ENCODE measurements at regions not wholly inside any gene's neighbourhood (a gene's known extent, or its start where the extent isn't known, plus 50 kb on each side); places are given as distances from the start of the nearest gene placed in this dataset.

- no peak for DNase-seq (ENCODE audit: low spot score)
Observed at GRCh38 chr17:69605571-69605970, 191.1 kb downstream of the MAP2K6 start.

DNA sequence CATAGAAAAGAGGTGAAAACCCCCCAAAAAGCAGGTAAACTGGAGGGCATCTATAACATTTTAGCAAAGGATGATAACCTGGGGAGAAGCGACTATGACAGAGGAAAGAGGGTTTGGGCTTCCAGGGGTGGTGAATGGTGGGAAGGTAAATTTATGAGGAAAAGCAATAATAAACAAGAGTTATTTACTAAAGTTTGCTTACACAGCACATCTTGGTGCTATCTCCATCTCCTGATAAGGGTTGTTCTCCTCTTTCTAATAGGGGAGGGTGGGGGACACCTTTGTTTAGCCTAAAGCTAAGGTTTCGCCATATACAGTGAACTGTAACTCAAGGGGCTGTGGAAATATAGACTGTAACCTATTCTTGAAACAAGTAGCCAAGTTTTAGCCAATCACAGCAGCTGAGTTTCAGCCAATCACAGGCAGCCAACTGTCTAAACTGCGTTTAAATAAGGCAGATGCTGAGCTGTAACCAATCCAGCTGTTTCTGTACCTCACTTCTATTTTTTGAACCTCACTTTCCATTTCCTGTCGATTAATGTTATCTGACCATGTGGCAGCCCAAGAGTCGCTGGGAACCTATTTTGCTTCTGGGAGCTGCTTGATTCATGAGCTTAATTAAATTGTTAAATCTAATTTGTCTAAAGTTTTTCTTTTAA, 191.8 kb downstream of the MAP2K6 start:
- DNase-seq (ENCODE audit: low spot score), result no peak

- peak; percentile 83 for DNase-seq (ENCODE audit: low spot score)
Observed at GRCh38 chr17:69607162-69607834, 192.8 kb downstream of the MAP2K6 start.

DNA sequence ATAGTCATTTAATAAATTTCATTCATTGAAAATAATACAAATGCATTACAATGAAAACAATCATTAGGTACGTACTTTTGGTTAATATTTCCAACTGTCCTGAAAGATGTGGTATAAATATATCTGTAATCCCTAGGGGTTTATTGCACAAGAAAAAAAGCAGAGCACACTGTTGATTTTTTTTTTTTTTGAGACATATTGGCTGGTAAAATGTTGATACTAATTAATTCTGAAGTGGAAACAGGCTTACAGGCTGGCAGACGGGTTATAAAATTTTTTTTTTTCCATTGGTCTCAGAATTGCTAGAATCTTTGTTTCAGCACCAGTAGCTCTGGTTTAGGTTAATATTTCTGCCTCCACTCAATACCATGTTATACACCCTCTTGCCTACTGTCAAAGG, 193.6 kb downstream of the MAP2K6 start:
- no peak for DNase-seq (ENCODE audit: low spot score)

- peak; percentile 83 for DNase-seq (ENCODE audit: low spot score)
Observed at GRCh38 chr17:69608808-69609472, 194.4 kb downstream of the MAP2K6 start.

DNA sequence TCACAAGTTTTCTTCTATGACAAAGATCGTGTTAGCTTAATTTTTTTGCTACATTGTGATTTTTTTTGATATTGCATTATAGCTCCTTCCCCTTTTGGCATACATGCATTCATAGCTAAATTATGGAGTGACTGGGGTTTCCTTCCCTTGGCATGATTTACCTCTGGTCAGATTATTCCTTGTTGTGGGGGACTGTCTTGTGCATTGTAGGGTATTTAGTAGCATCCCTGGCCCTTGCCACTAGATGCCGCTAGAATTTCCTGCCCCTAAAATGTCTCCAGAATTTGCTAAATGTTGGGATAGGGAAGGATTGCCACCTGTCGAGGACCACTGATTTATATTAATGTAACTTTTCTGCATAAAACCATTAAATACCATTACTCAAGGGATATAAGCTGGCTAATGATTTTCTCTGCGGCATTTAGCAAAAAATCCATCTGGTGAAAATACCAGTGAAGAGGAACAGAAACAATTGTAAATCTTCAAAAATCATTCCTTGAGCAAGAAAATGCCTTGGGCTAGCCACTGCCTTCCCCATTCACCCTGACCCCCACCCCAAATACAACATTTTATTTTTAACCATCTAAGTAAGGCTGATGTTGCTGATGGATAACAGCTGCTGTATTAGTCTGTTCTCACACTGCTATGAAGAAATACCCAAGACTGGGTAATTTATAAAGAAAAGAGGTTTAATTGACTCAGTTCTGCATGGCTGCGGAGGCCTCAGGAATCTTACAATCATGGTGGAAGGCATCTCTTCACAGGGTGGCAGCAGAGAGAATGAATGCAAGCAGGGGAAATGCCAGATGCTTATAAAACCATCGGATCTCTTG, 195.2 kb downstream of the MAP2K6 start:
- DNase-seq (ENCODE audit: low spot score), result peak; percentile 34

GRCh38 chr17:69620363-69620762, 205.9 kb downstream of the MAP2K6 start:
- no peak for DNase-seq (ENCODE audit: low spot score)

DNA sequence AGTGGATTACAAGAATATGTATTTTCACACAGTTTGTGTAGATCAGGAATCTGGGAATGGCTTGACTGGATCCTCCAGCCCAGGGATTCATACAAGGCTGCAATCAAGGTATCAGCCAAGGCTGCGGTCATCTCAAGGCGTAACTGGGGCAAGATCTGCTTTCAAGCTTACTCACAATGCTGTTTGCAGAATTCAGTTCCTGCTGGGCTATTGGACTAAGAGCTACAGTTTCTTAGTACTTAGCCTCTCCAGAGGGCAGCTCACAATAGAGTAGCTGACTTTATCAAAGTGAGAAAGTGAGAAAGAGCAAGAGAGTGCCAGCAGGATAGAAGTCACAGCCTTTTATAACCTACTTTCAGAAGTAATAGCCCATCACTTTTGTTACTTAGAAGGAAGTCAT, 211.0 kb downstream of the MAP2K6 start:
- no peak for DNase-seq (ENCODE audit: low spot score)

GRCh38 chr17:69630056-69630635, 215.6 kb downstream of the MAP2K6 start:
- DNase-seq (ENCODE audit: low spot score), result no peak

DNA sequence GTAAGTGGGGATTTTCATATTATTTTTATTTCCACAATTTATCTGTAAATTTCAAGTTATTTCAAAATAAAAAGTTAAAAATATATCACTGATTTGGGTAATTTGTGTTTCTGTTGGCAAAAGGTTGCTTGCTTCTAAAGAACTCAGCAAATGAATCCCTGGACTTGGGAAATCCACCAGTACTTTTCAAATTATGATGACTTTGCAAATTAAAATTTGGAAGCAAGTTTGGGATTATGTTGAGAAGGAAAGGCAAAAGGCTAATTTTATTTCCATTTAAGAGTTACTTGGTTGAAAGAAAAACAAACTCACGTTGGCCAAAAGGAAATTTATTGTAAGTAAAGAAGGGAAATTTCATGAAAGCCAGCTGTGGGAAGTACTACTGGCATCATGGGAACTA, 220.3 kb downstream of the MAP2K6 start:
- DNase-seq (ENCODE audit: low spot score), result no peak

- DNase-seq (ENCODE audit: low spot score), result no peak
Observed at GRCh38 chr17:69637446-69638156, 223.1 kb downstream of the MAP2K6 start.

GRCh38 chr17:69639096-69639495, 224.6 kb downstream of the MAP2K6 start:
- DNase-seq (ENCODE audit: low spot score), result no peak

GRCh38 chr17:69640073-69640472, 225.6 kb downstream of the MAP2K6 start:
- no peak for DNase-seq (ENCODE audit: low spot score)

DNA sequence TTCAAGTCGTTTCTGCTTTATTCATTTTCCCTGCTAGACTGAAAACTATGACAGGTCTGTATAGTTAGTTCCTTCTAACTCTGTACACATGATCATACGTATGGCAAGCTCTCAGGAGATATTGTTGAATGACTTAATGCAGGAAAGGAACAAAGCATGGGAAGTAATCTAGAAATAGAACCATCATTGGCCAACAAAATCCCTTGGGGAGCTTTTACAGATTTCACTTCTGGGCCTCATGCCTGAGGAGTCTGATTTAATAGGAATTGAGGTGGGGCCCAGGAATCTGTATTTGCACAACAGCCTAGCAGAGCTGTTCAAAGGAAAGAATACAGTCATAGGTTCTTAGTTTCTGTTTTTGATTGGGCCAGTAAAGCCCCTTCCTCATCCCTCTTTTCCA, 229.2 kb downstream of the MAP2K6 start:
- DNase-seq (ENCODE audit: low spot score), result no peak

DNA sequence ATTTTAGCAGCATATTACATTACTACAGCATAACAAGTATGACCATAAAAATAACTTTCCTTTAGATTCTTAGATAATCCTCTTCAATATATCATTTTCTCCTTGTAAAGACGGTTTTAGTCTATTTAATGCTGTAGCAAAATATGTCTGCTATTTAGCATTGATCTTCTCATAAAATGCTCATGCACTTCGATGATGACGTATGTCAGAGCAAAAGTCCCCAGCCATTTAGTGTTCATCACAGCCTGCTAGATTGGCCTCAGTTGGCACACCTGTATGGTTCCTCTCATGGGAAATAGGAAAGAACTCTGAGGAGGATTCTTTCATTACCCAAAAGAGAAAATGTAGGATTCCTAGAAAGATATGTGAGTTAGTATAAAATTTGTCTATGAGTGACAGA, 232.2 kb downstream of the MAP2K6 start:
- DNase-seq (ENCODE audit: low spot score), result no peak

GRCh38 chr17:69650881-69651280, 236.4 kb downstream of the MAP2K6 start:
- no peak for DNase-seq (ENCODE audit: low spot score)

- DNase-seq (ENCODE audit: low spot score), result no peak
Observed at GRCh38 chr17:69651921-69652320, 237.4 kb downstream of the MAP2K6 start.

DNA sequence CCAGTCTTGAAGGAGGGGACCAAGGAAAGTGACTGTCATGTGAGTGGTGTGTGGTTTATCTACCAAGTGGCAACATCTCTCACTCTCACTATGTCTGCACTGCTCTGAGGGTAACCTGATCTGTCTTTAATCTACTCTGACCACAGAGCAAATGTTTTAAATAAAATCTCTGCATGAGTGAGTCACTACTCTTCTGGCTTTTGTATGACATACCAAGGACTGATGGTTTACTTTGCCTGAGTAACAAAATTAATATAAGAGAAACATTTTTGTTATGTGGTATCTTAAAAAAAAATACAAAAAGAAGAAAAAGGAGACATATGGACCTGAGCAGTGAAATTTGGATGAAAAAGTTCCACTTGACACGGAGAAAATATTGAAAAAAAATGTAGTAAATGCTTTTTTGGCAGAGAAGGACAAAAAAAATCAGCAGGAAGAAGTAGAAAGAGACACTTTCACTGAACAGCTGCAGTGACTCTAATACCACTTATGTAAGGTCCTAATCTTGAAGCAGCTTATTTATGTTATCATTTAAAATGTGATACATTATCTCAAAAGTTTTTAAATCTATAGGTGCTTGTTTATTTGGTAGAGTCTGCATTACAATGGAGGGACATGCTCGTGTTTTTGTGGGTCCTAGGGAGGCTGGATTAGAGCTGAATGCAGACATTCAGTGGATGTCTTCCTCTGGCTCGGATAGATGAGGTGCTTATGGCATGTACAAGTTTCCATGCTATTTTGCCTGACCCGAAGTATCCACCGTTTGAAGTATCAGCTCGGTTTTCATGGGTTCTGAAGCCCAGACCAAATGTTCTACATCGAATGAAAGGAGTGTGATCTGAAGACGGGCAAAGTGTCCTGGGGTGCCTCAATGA, 240.7 kb downstream of the MAP2K6 start:
- DNase-seq (ENCODE audit: low spot score), result no peak

- DNase-seq (ENCODE audit: low spot score), result no peak
Observed at GRCh38 chr17:69655902-69656301, 241.4 kb downstream of the MAP2K6 start.

DNA sequence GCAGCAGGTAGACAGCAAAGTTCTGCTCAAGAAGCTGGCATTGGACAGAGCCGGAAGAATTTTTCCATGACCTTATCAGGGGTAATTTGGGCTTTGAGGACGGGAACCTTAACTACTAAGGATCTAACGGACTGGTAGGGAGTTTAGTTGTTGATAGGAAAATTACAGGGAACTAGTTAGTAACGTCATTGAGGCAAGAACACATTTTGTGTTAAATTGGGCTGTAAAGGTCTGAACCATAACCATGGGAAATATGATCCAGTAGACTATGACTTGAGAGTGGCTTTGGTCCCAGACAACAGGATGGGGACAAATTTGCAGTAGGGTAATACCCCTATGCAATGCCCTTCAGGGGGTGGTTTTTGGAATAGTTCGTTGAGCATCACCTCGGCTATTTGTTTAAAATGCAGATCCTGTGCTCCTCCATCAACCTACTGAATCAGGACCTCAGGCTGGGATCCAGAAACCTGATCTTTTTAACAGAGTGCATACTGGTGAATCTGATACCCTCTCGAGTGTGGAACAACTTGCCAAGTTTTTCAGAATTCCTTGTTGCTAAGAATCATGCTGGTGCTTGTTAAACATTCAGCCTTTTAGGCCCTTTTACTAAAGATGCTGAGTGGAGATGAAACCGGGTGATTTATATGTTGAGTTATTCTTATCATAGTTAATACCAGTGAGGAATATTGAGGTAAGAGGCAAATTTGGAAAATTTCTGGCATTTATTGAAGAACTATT, 255.1 kb downstream of the MAP2K6 start:
- DNase-seq (ENCODE audit: low spot score), result no peak
